ENCODE measurements at regions not wholly inside any gene's neighbourhood (a gene's known extent, or its start where the extent isn't known, plus 50 kb on each side); places are given as distances from the start of the nearest gene placed in this dataset.

DNA sequence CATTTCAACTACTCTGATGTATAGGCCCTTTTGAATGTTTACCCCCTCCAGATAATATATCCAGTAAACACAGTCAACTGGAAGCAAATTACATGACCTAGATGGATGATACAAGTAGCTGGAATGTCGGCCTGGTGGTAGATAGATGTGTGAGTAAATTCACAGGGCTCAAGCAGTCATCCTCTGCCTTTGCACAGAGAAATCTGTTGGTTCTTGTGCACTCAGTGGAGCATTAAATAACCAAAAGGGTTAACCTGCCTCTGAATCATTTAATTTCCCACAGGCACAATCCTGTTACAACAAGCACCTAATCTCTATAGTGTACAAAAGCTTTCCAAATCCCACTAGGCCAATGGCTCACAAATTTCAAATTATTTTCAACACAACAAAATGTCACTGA, 668.3 kb downstream of the DNAH5 start:
- TF ChIP-seq, protein P1, sequence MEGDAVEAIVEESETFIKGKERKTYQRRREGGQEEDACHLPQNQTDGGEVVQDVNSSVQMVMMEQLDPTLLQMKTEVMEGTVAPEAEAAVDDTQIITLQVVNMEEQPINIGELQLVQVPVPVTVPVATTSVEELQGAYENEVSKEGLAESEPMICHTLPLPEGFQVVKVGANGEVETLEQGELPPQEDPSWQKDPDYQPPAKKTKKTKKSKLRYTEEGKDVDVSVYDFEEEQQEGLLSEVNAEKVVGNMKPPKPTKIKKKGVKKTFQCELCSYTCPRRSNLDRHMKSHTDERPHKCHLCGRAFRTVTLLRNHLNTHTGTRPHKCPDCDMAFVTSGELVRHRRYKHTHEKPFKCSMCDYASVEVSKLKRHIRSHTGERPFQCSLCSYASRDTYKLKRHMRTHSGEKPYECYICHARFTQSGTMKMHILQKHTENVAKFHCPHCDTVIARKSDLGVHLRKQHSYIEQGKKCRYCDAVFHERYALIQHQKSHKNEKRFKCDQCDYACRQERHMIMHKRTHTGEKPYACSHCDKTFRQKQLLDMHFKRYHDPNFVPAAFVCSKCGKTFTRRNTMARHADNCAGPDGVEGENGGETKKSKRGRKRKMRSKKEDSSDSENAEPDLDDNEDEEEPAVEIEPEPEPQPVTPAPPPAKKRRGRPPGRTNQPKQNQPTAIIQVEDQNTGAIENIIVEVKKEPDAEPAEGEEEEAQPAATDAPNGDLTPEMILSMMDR (IDR thresholded peaks at IDR 0.05; ENCODE audit: unreplicated experiment) = no peak
- H3K4me1 Mint-ChIP-seq (ENCODE audit: unreplicated experiment) = no peaks in the 10 kb centered on the region
- peaks cover 5% of the 10 kb centered on the region for H3K9me3 Mint-ChIP-seq (ENCODE audit: unreplicated experiment)
- H3K27ac Mint-ChIP-seq (ENCODE audit: unreplicated experiment) = no peak overlapping the region
- no peak for DNase-seq (ENCODE audit: low spot score)
- no peaks in the 10 kb centered on the region for H3K36me3 Mint-ChIP-seq (ENCODE audit: low read depth, unreplicated experiment)
- H3K27me3 Mint-ChIP-seq (ENCODE audit: unreplicated experiment) = no peaks in the 10 kb centered on the region
- no peak overlapping the region for H3K4me3 Mint-ChIP-seq (ENCODE audit: unreplicated experiment)

DNA sequence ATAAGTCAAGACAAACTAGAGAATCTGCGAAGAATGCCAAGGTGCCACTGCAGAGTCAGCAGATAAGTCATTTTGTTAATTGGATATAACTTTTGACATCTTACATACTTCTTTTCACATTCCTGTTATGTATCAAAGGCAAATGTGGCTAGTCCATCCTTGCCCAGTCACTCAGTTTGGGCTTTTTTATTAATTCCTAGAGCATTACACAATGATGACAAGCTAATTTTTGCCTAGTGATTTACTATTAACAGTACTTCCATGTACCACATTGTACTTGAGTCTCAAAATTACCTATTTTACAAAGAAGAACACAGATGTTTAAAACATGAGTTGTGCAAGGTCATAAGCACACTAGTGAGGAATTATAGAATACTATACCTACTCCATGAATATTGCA, 680.8 kb downstream of the DNAH5 start:
- H3K36me3 Mint-ChIP-seq (ENCODE audit: low read depth, unreplicated experiment) = no peaks in the 10 kb centered on the region
- H3K4me3 Mint-ChIP-seq (ENCODE audit: unreplicated experiment) = no peak overlapping the region
- no peak for DNase-seq (ENCODE audit: low spot score)
- TF ChIP-seq, protein P1 (IDR thresholded peaks at IDR 0.05; ENCODE audit: unreplicated experiment) = no peak
- H3K27ac Mint-ChIP-seq (ENCODE audit: unreplicated experiment) = no peak overlapping the region
- no peaks in the 10 kb centered on the region for H3K9me3 Mint-ChIP-seq (ENCODE audit: unreplicated experiment)
- no peaks in the 10 kb centered on the region for H3K4me1 Mint-ChIP-seq (ENCODE audit: unreplicated experiment)
- no peaks in the 10 kb centered on the region for H3K27me3 Mint-ChIP-seq (ENCODE audit: unreplicated experiment)

DNA sequence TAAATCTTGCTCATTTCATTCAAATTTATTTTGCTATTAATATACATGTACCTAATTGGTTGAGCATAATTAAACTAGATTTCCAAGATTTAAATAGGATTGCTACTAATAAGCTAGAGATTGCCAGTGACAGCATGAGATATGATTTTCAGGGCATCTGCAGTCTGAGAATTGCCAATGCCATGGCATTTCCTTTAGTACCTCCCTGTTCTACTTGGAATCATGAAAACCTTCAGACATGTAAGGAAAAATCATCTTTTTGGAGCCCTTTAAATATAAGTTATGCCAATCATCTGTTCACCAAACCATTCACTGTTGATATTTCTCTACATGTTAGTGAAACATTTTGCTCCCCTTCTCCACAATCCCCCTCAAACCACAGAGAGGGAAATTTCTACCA, 691.4 kb downstream of the DNAH5 start:
- no peak for DNase-seq (ENCODE audit: low spot score)
- Mint-ChIP-seq H3K4me1 (ENCODE audit: unreplicated experiment) (peaks cover 15% of the 10 kb centered on the region), H3K36me3 (ENCODE audit: low read depth, unreplicated experiment) (no peaks in the 10 kb centered on the region), H3K27ac (ENCODE audit: unreplicated experiment) (no peak overlapping the region), H3K27me3 (ENCODE audit: unreplicated experiment) (no peaks in the 10 kb centered on the region), H3K9me3 (ENCODE audit: unreplicated experiment) (no peaks in the 10 kb centered on the region), H3K4me3 (ENCODE audit: unreplicated experiment) (no peak overlapping the region)
- TF ChIP-seq, protein P1 (IDR thresholded peaks at IDR 0.05; ENCODE audit: unreplicated experiment) = no peak

DNA sequence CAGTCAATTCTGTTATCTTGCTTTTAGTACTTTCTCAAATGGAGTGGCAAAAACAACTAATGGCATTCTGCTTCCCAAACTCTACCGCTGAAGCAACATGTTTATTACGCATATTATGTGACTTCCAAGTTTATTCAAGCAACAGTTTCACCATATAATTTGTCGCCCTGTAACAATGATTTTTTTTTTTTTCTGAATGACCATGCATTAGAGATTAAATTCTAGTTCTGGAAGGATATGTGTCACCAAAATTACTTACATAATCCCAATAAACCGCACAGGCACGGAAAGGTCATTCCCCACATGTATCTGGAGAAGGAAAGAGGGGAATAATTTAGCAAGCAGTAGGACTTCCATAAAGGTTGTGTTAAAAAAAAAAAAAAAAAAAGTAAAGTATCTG, 691.8 kb downstream of the DNAH5 start:
- TF ChIP-seq, protein P1 (IDR thresholded peaks at IDR 0.05; ENCODE audit: unreplicated experiment) = no peak
- no peak overlapping the region for H3K27ac Mint-ChIP-seq (ENCODE audit: unreplicated experiment)
- no peaks in the 10 kb centered on the region for H3K27me3 Mint-ChIP-seq (ENCODE audit: unreplicated experiment)
- H3K36me3 Mint-ChIP-seq (ENCODE audit: low read depth, unreplicated experiment) = no peaks in the 10 kb centered on the region
- peaks cover 15% of the 10 kb centered on the region for H3K4me1 Mint-ChIP-seq (ENCODE audit: unreplicated experiment)
- H3K4me3 Mint-ChIP-seq (ENCODE audit: unreplicated experiment) = no peak overlapping the region
- DNase-seq (ENCODE audit: low spot score) = no peak
- H3K9me3 Mint-ChIP-seq (ENCODE audit: unreplicated experiment) = no peaks in the 10 kb centered on the region

DNA sequence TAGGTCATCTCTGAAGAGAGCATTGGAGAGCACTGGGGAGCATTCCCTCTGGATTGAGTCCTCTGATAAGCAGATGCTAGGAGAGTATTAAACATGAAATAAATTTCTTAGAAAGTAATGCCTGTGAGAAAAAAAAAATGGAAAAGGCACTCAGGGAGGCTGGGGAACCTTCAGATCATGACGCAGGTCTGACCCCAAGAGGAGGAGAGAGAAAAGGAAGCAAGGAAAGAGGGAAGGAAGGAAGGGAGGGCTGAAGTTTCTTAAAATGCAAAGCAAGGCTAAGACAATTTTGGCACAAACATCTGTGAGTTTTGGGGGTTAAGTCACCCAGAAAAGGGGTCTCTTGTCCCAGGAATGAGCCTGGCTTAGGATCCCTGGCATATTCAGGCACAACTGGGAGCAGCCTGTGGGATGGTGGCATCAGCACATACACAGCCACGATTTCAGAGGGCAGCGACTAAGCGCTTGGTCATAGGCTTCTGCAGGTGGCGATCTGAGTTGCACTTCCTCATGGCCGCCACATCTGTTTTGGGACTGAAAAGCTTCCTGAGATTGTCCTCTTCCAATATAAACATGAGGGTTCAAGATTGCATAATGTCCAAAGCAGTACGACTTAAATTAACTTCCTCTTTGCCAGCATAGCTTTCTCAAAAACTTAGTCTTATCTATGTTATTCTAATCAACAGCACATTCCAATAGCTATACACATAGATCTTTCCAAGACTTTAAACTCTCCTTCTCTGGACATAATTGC, 692.7 kb downstream of the DNAH5 start:
- no peaks in the 10 kb centered on the region for H3K27me3 Mint-ChIP-seq (ENCODE audit: unreplicated experiment)
- H3K36me3 Mint-ChIP-seq (ENCODE audit: low read depth, unreplicated experiment) = no peaks in the 10 kb centered on the region
- DNase-seq (ENCODE audit: low spot score) = peak; percentile 28
- no peaks in the 10 kb centered on the region for H3K9me3 Mint-ChIP-seq (ENCODE audit: unreplicated experiment)
- peaks cover 15% of the 10 kb centered on the region for H3K4me1 Mint-ChIP-seq (ENCODE audit: unreplicated experiment)
- no peak overlapping the region for H3K4me3 Mint-ChIP-seq (ENCODE audit: unreplicated experiment)
- peak overlapping the region; percentile 70 for H3K27ac Mint-ChIP-seq (ENCODE audit: unreplicated experiment)
- TF ChIP-seq, protein P1 (IDR thresholded peaks at IDR 0.05; ENCODE audit: unreplicated experiment) = no peak
